Prostate gland (tissue), 2 donors: ENCODE measurements at regions not wholly inside any gene's neighbourhood (a gene's known extent, or its start where the extent isn't known, plus 50 kb on each side); places are given as distances from the start of the nearest gene placed in this dataset.

Experiments
- POLR2AphosphoS5 ChIP-seq: sonication (generic); formaldehyde crosslinking; IDR thresholded peaks from one replicate; pipeline ENCODE4 v1.6.1; 2017; ENCODE audit warnings: antibody characterized with exemption
- TF ChIP-seq, protein P1 (sequence below), 4 experiments: fragments of 200-600 bp in 2 of 4; fragments of 450-650 bp in 2 of 4; sonication (generic) in 2 of 4; IDR thresholded peaks; 1 replicate in 3 of 4; 2 replicates in 1 of 4; pipeline ENCODE4 v1.5.1; 2016 to 2019; ENCODE audit warnings: antibody characterized with exemption in 4 of 4, mild to moderate bottlenecking in 2 of 4, moderate library complexity in 2 of 4

- TF ChIP-seq POLR2AphosphoS5, result no peak
- TF ChIP-seq, protein P1, sequence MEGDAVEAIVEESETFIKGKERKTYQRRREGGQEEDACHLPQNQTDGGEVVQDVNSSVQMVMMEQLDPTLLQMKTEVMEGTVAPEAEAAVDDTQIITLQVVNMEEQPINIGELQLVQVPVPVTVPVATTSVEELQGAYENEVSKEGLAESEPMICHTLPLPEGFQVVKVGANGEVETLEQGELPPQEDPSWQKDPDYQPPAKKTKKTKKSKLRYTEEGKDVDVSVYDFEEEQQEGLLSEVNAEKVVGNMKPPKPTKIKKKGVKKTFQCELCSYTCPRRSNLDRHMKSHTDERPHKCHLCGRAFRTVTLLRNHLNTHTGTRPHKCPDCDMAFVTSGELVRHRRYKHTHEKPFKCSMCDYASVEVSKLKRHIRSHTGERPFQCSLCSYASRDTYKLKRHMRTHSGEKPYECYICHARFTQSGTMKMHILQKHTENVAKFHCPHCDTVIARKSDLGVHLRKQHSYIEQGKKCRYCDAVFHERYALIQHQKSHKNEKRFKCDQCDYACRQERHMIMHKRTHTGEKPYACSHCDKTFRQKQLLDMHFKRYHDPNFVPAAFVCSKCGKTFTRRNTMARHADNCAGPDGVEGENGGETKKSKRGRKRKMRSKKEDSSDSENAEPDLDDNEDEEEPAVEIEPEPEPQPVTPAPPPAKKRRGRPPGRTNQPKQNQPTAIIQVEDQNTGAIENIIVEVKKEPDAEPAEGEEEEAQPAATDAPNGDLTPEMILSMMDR (IDR thresholded peaks at IDR 0.05), result no peak
These were observed 164.3 kb upstream of the ZC3H12A start for GRCh38 chr1:37310064-37310463.
